A549 (cell line): ENCODE measurements at regions not wholly inside any gene's neighbourhood (a gene's known extent, or its start where the extent isn't known, plus 50 kb on each side); places are given as distances from the start of the nearest gene placed in this dataset.

Source experiments
- ATAC-seq, 2 experiments: fragments of 200-7000 bp in 1 of 2; fragments of >200 bp in 1 of 2; cut with Nextera tagmentation in 1 of 2; cut with Tn5 transposase in 1 of 2; 3 replicates each; pipeline versions ENCODE4 v1.8.0 to v1.9.1; 2018 to 2020; ENCODE audit warnings: mild to moderate bottlenecking in 1 of 2, moderate library complexity in 1 of 2
- CTCF ChIA-PET: fragments of 300-600 bp; sonication (Branson Sonifier 250); formaldehyde crosslinking; extraction: SDS; loops from one replicate; lab custom pipeline; 2021; ENCODE audit warnings: antibody characterized with exemption, inconsistent platforms; lab: Yijun Ruan, JAX
- POLR2A ChIA-PET: fragments of 350-600 bp; formaldehyde crosslinking; extraction: SDS; loops from one replicate; lab custom pipeline; 2021; ENCODE audit warnings: antibody characterized with exemption, inconsistent platforms; lab: Yijun Ruan, JAX
- DNase-seq, 2 experiments: peaks; one replicate each; pipeline versions ENCODE4 v3.0.0 to v3.0.0-alpha.2; 2011 to 2016; ENCODE audit warnings: low read depth in 1 of 2, low spot score in 1 of 2
- FAIRE-seq: peaks from 2 replicates; lab custom pipeline; 2011; peaks lifted over from hg19 to GRCh38; lab: Jason Lieb, UNC
- H3K27ac ChIP-seq, 2 experiments: fragments of >200 bp; sonication (Bioruptor Twin); formaldehyde crosslinking; 3 replicates each; pipeline ENCODE4 v1.5.1; 2016 to 2017
- H3K4me1 ChIP-seq: fragments of >200 bp; sonication (Bioruptor Twin); formaldehyde crosslinking; 3 replicates; pipeline ENCODE4 v1.6.1; 2016
- H3K4me2 ChIP-seq: fragments of >200 bp; sonication (Bioruptor Twin); formaldehyde crosslinking; 3 replicates; pipeline ENCODE4 v1.6.1; 2016
- H3K4me3 ChIP-seq: fragments of >200 bp; sonication (Bioruptor Twin); formaldehyde crosslinking; 3 replicates; pipeline ENCODE4 v1.5.1; 2016
- H3K9me3 ChIP-seq: fragments of >200 bp; sonication (Bioruptor Twin); formaldehyde crosslinking; 3 replicates; pipeline ENCODE4 v1.6.1; 2016
- BHLHE40 ChIP-seq: IDR thresholded peaks from 2 replicates; pipeline ENCODE4 v1.6.1; 2012; ENCODE audit warnings: low read depth, low read length, inconsistent platforms
- CBX2 ChIP-seq: fragments of 200-600 bp; sonication (generic); IDR thresholded peaks from 2 replicates; pipeline ENCODE4 v1.6.1; 2016; ENCODE audit warnings: low read depth, mild to moderate bottlenecking, borderline replicate concordance
- CBX8 ChIP-seq: fragments of 200-600 bp; sonication (generic); IDR thresholded peaks from 2 replicates; pipeline ENCODE4 v1.6.1; 2016
- CHD2 ChIP-seq: fragments of 150-350 bp; IDR thresholded peaks from 2 replicates; pipeline ENCODE4 v1.6.1; 2014; ENCODE audit warnings: low read length; ENCODE audit not compliant: partially characterized antibody
- CHD4 ChIP-seq: fragments of 200-600 bp; sonication (generic); IDR thresholded peaks from 2 replicates; pipeline ENCODE4 v1.6.1; 2016; ENCODE audit warnings: antibody characterized with exemption, mild to moderate bottlenecking, borderline replicate concordance
- EHF ChIP-seq: fragments of 250-450 bp; sonication (Bioruptor Pico); IDR thresholded peaks from 2 replicates; pipeline ENCODE4 v1.5.0; 2020; ENCODE audit warnings: mild to moderate bottlenecking
- ESRRA ChIP-seq: fragments of 150-350 bp; IDR thresholded peaks from 2 replicates; pipeline ENCODE4 v1.6.1; 2014; ENCODE audit warnings: mild to moderate bottlenecking, low read length, borderline replicate concordance
- FOSB ChIP-seq: fragments of 250-450 bp; sonication (Bioruptor Pico); IDR thresholded peaks from 2 replicates; pipeline ENCODE4 v1.5.0; 2020; ENCODE audit warnings: mild to moderate bottlenecking, moderate library complexity
- FOSL2 ChIP-seq, 2 experiments: fragments of 450-650 bp in 1 of 2; fragments of >200 bp in 1 of 2; sonication (Bioruptor Twin) in 1 of 2; formaldehyde crosslinking; IDR thresholded peaks; 2 replicates each; pipeline versions ENCODE4 v1.5.0 to v1.6.1; 2016 to 2020; ENCODE audit warnings: mild to moderate bottlenecking in 1 of 2, moderate library complexity in 1 of 2
- KDM5A ChIP-seq: fragments of 200-600 bp; sonication (generic); IDR thresholded peaks from 2 replicates; pipeline ENCODE4 v1.6.1; 2016; ENCODE audit warnings: antibody characterized with exemption, mild to moderate bottlenecking
- MAFK ChIP-seq: fragments of 450-650 bp; IDR thresholded peaks from 2 replicates; pipeline ENCODE4 v1.6.1; 2014; ENCODE audit not compliant: partially characterized antibody
- MAZ ChIP-seq: fragments of 150-350 bp; IDR thresholded peaks from 2 replicates; pipeline ENCODE4 v1.6.1; 2014; ENCODE audit warnings: antibody characterized with exemption, low read depth, low read length, borderline replicate concordance
- MYC ChIP-seq: IDR thresholded peaks from 2 replicates; pipeline ENCODE4 v1.6.1; 2012; ENCODE audit warnings: mild to moderate bottlenecking, inconsistent platforms, low read length, improper control_type of control experiment, borderline replicate concordance
- NPAS2 ChIP-seq: fragments of 250-450 bp; sonication (Bioruptor Pico); IDR thresholded peaks from 2 replicates; pipeline ENCODE4 v1.8.0; 2022; ENCODE audit warnings: mild to moderate bottlenecking, moderate library complexity, borderline replicate concordance
- NR3C1 ChIP-seq: fragments of >200 bp; sonication (Bioruptor Twin); formaldehyde crosslinking; IDR thresholded peaks from 3 replicates; pipeline ENCODE4 v1.6.1; 2017
- PHF8 ChIP-seq: fragments of 200-600 bp; sonication (generic); IDR thresholded peaks from 2 replicates; pipeline ENCODE4 v1.6.1; 2016; ENCODE audit warnings: low read depth, mild to moderate bottlenecking, antibody characterized with exemption, moderate library complexity, borderline replicate concordance
- POLR2A ChIP-seq: IDR thresholded peaks from 2 replicates; pipeline ENCODE4 v1.6.1; 2012; ENCODE audit warnings: mild to moderate bottlenecking, low read length
- POLR2AphosphoS2 ChIP-seq: conservative IDR thresholded peaks from 2 replicates; pipeline ENCODE4 v1.6.1; 2012; ENCODE audit warnings: low read length, improper control_type of control experiment, inconsistent platforms
- RCOR1 ChIP-seq: fragments of 150-350 bp; IDR thresholded peaks from 2 replicates; pipeline ENCODE4 v1.6.1; 2014; ENCODE audit warnings: antibody characterized with exemption, low read length, low read depth
- RFX5 ChIP-seq: fragments of 450-650 bp; IDR thresholded peaks from 2 replicates; pipeline ENCODE4 v1.7.1; 2014; ENCODE audit warnings: antibody characterized with exemption, mild to moderate bottlenecking, moderate library complexity
- RNF2 ChIP-seq: fragments of 200-600 bp; sonication (generic); IDR thresholded peaks from 2 replicates; pipeline ENCODE4 v1.6.1; 2016; ENCODE audit warnings: low read depth, mild to moderate bottlenecking, antibody characterized with exemption, moderate library complexity, borderline replicate concordance
- SMC3 ChIP-seq: fragments of >200 bp; sonication (Bioruptor Twin); formaldehyde crosslinking; IDR thresholded peaks from 3 replicates; pipeline ENCODE4 v1.6.1; 2018; ENCODE audit warnings: inconsistent platforms
- TFCP2L1 ChIP-seq: fragments of 250-450 bp; sonication (Bioruptor Pico); IDR thresholded peaks from 2 replicates; pipeline ENCODE4 v1.5.0; 2021; ENCODE audit warnings: mild to moderate bottlenecking
- WGBS: methylation state at CpG from one replicate; pipeline ENCODE4 v1.1.6; 2017; ENCODE audit errors: missing lambda C conversion rate; 5-methylcytosine and 5-hydroxymethylcytosine counted together
- TF ChIP-seq, protein P1 (sequence below): IDR thresholded peaks from 2 replicates; pipeline ENCODE4 v1.6.1; 2012; ENCODE audit warnings: low read depth, borderline replicate concordance
- TF ChIP-seq, protein P2 (sequence below): fragments of >200 bp; sonication (Bioruptor Twin); formaldehyde crosslinking; IDR thresholded peaks from 3 replicates; pipeline ENCODE4 v1.6.1; 2016
- TF ChIP-seq, protein P3 (sequence below): fragments of 450-650 bp; IDR thresholded peaks from 2 replicates; pipeline ENCODE4 v1.6.1; 2014; ENCODE audit warnings: antibody characterized with exemption
- TF ChIP-seq, protein P4 (sequence below): IDR thresholded peaks from 2 replicates; pipeline ENCODE4 v1.6.1; 2012

- TF ChIP-seq NR3C1: no peak
- no peak for TF ChIP-seq POLR2A
- no peak for TF ChIP-seq PHF8
Measured at GRCh38 chr10:78776756-78777155, 292.0 kb upstream of the ZMIZ1 start (continued).

DNA sequence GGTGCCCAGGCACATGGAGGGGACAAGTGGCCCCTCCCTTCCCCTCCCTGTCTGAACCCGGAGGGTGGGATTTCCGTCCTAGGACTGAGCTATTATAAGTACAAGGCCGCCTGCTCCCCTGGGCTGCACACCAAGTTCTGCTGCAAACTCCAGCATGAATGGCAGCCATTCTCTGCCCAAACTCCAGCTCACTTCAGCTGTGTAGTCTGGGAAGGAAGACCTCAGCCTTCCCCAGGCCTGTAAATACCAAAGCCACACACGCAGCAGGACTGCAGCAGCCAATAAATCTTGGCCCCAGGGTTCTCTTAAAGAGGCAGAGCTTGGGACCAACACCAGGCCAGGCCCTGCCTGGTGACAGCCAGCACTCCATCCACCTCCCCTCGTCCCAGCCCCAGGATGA lies 291.3 kb upstream of the ZMIZ1 start:
- DNase-seq (no peak), FAIRE-seq (no peak), ATAC-seq (peak in 1 of 2 experiments; percentile 31; a peak in 2 of 6 replicates)
- peaks cover 31% of the 10 kb centered on the region for H3K4me1 ChIP-seq
- ChIA-PET POLR2A (no interaction called here), CTCF (interaction anchor here (1.2 kb wide), 1 partner anchor 730 kb away, joined by 3 read pairs; no protein-coding TSS in a partner anchor)
- WGBS: 70% methylated on average over 5 of the region's 5 CpGs
- H3K9me3 ChIP-seq: no peaks in the 10 kb centered on the region
- no peak overlapping the region for H3K4me3 ChIP-seq
- no peak overlapping the region for H3K4me2 ChIP-seq
- peak overlapping the region in 1 of 2 experiments; percentile 55; a peak in 1 of 6 replicates for H3K27ac ChIP-seq
- no peak for TF ChIP-seq TFCP2L1
- TF ChIP-seq, all 56 proteins: peak for 0

- no peak overlapping the region for H3K4me2 ChIP-seq
- H3K4me1 ChIP-seq: peaks cover 31% of the 10 kb centered on the region
- H3K27ac ChIP-seq: peak overlapping the region in 1 of 2 experiments; percentile 55; a peak in 1 of 6 replicates
- FAIRE-seq: no peak
- H3K4me3 ChIP-seq: no peak overlapping the region
- WGBS: 81% methylated on average over 5 of the region's 5 CpGs
- no peak for DNase-seq
- ATAC-seq: no peak; a peak in 1 of 6 replicates
- POLR2A ChIA-PET: no interaction called here
- CTCF ChIA-PET: interaction anchor here (1.2 kb wide), 1 partner anchor 730 kb away, joined by 3 read pairs; no protein-coding TSS in a partner anchor
- TF ChIP-seq POLR2A (no peak), MYC (no peak), EHF (CRISPR knock-in tag) (no peak), RCOR1 (no peak), CHD2 (no peak), MAZ (no peak), NR3C1 (no peak), BHLHE40 (no peak), NPAS2 (CRISPR knock-in tag) (no peak), CHD4 (no peak), KDM5A (no peak), MAFK (no peak), SMC3 (no peak)
- TF ChIP-seq, protein P1, sequence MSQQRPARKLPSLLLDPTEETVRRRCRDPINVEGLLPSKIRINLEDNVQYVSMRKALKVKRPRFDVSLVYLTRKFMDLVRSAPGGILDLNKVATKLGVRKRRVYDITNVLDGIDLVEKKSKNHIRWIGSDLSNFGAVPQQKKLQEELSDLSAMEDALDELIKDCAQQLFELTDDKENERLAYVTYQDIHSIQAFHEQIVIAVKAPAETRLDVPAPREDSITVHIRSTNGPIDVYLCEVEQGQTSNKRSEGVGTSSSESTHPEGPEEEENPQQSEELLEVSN: no peak
- no peaks in the 10 kb centered on the region for H3K9me3 ChIP-seq
Measured at GRCh38 chr10:78777867-78778266, 290.9 kb upstream of the ZMIZ1 start.

- Histone ChIP-seq H3K4me2 (peak overlapping the region; percentile 61), H3K4me3 (no peak overlapping the region), H3K9me3 (no peaks in the 10 kb centered on the region), H3K27ac (peak overlapping the region; percentile 19 to 55; a peak in 4 of 6 replicates), H3K4me1 (peaks cover 31% of the 10 kb centered on the region)
- DNase-seq (no peak), FAIRE-seq (no peak), ATAC-seq (no peak)
- no peak for TF ChIP-seq POLR2A
- TF ChIP-seq CBX8: no peak
- no peak for TF ChIP-seq ESRRA
- TF ChIP-seq MYC: no peak
- TF ChIP-seq RNF2: no peak
- no peak for TF ChIP-seq CBX2
- TF ChIP-seq EHF (CRISPR knock-in tag): no peak
- no peak for TF ChIP-seq RFX5
- TF ChIP-seq CHD2: no peak
- no peak for TF ChIP-seq FOSB (CRISPR knock-in tag)
- no peak for TF ChIP-seq POLR2AphosphoS2
- TF ChIP-seq, protein P2, sequence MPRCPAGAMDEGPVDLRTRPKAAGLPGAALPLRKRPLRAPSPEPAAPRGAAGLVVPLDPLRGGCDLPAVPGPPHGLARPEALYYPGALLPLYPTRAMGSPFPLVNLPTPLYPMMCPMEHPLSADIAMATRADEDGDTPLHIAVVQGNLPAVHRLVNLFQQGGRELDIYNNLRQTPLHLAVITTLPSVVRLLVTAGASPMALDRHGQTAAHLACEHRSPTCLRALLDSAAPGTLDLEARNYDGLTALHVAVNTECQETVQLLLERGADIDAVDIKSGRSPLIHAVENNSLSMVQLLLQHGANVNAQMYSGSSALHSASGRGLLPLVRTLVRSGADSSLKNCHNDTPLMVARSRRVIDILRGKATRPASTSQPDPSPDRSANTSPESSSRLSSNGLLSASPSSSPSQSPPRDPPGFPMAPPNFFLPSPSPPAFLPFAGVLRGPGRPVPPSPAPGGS: no peak
- no peak for TF ChIP-seq FOSL2 (IDR thresholded peaks at IDR 0.05)
- TF ChIP-seq FOSL2 (CRISPR knock-in tag; IDR thresholded peaks at IDR 0.05): no peak
- TF ChIP-seq, protein P3, sequence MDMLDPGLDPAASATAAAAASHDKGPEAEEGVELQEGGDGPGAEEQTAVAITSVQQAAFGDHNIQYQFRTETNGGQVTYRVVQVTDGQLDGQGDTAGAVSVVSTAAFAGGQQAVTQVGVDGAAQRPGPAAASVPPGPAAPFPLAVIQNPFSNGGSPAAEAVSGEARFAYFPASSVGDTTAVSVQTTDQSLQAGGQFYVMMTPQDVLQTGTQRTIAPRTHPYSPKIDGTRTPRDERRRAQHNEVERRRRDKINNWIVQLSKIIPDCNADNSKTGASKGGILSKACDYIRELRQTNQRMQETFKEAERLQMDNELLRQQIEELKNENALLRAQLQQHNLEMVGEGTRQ: no peak
- TF ChIP-seq, protein P4, sequence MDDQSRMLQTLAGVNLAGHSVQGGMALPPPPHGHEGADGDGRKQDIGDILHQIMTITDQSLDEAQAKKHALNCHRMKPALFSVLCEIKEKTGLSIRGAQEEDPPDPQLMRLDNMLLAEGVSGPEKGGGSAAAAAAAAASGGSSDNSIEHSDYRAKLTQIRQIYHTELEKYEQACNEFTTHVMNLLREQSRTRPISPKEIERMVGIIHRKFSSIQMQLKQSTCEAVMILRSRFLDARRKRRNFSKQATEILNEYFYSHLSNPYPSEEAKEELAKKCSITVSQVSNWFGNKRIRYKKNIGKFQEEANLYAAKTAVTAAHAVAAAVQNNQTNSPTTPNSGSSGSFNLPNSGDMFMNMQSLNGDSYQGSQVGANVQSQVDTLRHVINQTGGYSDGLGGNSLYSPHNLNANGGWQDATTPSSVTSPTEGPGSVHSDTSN: no peak
- 69% methylated on average over 12 of the region's 13 CpGs for WGBS
- POLR2A ChIA-PET: no interaction called here
- CTCF ChIA-PET: interaction anchor here (1.2 to 1.8 kb wide), 4 partner anchors 10 to 731 kb away, joined by 3 to 8 read pairs (median 3); no protein-coding TSS in a partner anchor
Measured at GRCh38 chr10:78778444-78779338, 290.1 kb upstream of the ZMIZ1 start.
